GM18499 (cell line): ENCODE measurements at regions not wholly inside any gene's neighbourhood (a gene's known extent, or its start where the extent isn't known, plus 50 kb on each side); places are given as distances from the start of the nearest gene placed in this dataset.
"Not testable (repeated sequence)": the region's sequence is repeated elsewhere in the genome, so short reads cannot be mapped to it uniquely, and the experiment has no call there.

ENCODE experiments used
- ATAC-seq: cut with Tn5 transposase; IDR thresholded peaks from one replicate; pipeline ENCODE4 v1.9.1; 2021; ENCODE audit warnings: moderate number of reproducible peaks; ENCODE audit not compliant: insufficient read depth, unreplicated experiment

DNA sequence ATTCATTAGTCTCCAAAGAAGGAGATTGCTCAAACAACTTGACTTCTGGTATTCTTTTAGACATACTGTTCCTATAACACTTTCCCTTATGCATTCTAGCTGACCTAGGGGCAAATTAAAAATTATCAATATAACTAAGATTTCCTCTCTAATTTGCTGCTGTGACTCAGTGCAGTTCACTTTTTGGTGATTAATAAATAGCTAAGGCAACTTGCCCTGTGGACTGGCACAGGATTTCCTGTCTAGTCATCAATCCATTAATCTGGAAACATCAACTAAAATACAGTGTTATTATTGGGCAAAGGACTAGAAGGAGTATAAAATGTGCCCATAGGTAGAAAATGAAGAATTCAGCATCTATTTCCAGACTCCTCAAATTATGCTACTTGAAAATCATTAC, 83.5 kb upstream of the SERPINE2 start:
- ATAC-seq: no peak

GRCh38 chr2:224121406-224122067, 82.5 kb upstream of the SERPINE2 start:
- no peak for ATAC-seq

DNA sequence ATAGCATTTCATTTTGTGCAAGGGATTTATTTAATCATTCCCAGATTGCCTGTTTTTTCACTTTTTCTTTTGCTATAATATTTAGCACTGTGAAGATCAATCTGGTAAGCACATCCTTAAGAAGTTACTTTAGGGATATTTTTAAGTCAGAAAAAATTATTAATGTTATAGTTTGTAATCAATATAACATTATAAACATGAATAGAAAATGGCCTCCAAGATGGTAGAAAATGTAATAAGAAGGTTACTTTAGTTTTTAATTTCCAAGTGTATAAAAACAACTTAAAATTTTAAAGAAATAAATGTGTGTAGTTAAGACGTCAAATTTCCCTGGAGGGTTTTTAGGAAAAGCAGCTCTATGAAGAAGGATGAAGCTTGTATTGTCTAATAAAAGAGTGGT, 81.9 kb upstream of the SERPINE2 start:
- ATAC-seq: no peak

DNA sequence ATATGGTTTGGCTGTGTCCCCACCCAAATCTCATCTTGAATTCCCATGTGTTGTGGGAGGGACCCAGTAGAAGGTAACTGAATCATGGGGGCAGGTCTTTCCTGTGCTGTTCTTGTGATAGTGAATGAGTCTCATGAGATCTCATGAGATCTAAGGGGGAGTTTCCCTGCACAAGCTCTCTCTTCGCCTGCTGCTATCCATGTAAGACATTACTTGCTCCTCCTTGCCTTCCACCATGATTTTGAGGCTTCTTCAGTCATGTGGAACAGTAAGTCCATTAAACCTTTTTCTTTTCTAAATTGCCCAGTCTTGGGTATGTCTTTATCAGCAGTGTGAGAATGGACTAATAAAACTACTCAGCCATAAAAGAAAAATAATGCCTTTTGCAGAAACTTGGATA, 80.8 kb upstream of the SERPINE2 start:
- not testable (repeated sequence) for ATAC-seq

GRCh38 chr2:224114428-224114827, 75.3 kb upstream of the SERPINE2 start:
- no peak for ATAC-seq

GRCh38 chr2:224113930-224114329, 74.8 kb upstream of the SERPINE2 start:
- not testable (repeated sequence) for ATAC-seq

DNA sequence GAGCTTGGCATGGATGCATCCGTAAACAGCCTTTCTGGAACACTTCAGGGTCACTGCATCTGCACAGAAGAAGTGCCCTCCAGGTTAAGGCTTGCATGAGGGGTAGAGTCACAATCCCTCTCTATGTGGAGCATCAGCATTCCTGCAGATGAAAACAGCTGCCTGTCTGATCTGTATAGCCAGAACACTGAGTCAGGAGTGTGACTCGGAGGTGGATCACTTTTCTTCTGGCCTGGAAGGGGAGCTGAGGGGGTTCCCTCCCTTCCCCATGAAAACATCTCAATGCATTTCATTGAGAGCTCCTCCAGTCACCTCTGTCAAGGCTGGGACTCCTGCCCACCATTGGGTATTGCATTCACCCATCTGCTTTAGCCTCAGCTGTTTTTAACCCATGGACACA, 72.5 kb upstream of the SERPINE2 start:
- ATAC-seq: no peak

GRCh38 chr2:224110811-224111210, 71.7 kb upstream of the SERPINE2 start:
- ATAC-seq: no peak

GRCh38 chr2:224109751-224110150, 70.7 kb upstream of the SERPINE2 start:
- ATAC-seq: no peak

DNA sequence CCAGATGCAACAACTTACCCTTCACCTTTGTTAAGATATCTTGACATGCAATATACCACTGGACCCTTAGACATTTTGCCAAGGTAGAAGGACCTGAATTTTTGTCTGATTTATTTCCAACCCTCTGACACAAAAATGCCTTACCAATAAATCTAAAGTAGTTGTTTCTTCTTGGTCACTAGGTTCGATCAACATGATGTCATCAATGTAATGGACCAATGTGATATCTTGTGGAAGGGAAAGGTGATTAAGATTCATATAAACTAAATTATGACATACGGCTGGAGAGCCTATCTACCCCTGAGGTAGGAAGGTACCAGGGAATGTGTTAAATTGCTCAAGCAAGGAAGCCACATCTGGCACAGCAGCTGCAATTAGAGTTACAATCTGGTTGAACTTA, 67.7 kb upstream of the SERPINE2 start:
- no peak for ATAC-seq

GRCh38 chr2:224104668-224105386, 65.7 kb upstream of the SERPINE2 start:
- ATAC-seq: no peak

- ATAC-seq: no peak
Measured at GRCh38 chr2:224103651-224104050, 64.6 kb upstream of the SERPINE2 start.

- no peak for ATAC-seq
Measured at GRCh38 chr2:224102991-224103390, 63.9 kb upstream of the SERPINE2 start.

DNA sequence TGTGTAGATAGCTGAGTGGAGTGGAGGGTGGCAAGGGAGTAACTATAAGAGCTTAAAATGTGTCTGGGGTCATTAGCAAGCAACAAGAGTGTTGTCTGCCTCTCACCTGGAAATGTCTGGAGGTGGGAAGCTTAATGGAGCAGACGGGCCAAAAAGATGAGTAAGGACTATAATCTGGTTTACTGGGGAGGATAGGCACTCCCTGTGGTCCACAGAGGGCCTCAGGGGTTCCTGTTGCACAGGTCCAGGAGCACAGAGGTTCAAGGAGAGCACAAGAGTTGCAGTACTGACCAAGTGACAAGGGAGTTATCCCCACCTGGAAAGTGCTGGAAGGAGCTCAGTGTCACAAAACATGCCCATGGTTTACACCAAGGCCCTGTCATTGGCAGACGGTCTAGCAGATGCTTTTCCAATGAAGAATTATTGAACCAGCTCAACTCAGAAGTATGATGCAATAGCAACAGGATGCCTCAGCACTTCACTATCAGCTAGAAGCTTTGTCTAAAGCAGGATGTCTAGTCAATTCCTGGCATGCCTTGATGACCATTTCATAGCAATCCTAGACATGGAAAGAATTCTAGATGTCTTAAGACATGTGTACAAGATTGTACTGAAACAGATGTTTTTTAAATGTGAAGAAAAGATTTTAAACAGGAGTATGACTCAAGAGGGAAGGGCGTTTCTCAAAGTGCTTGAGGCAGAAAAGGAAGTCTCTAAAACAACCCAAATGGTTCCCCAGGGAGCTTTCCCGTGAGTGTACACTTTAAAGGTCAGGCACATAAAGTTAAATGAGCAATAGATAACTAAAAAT, 62.9 kb upstream of the SERPINE2 start:
- no peak for ATAC-seq

- ATAC-seq: no peak
Measured at GRCh38 chr2:224099861-224100643, 61.0 kb upstream of the SERPINE2 start.

DNA sequence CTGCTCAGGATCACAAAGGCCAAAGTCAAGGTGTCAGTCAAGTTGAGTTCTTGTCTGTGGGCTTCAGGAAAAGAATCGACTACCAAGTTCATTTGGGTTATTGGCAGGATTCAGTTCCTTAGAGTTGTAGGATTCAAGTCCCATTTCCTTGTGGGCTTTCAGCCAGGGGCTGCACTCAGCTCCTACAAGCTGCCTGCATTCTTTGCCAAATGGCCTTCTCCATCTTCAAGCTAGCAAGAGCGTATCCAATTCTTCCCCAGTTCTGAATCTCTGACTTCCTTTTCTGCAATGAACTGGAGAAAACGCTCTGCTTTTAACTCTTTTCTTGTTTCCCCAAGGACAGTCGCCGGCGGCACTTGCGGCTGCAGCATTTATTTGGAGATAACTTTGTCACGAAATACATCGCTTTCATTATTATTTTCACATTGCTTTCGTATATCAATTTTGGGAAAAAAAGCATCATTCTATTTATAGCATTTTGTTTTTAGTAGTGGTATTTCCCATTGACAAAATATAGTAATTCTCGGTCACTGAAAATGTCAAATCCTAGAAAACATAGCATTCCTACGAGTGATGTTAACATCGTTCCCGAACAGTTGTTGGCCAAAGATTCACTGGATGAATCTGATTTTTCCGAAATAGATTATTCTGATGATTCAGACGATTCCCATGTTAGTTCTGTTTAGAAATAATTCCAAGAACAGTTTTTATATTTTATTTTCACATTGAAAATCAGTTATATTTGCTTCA, 59.6 kb upstream of the SERPINE2 start:
- no peak for ATAC-seq

- ATAC-seq: no peak
Measured at GRCh38 chr2:224094413-224094812, 55.3 kb upstream of the SERPINE2 start.

DNA sequence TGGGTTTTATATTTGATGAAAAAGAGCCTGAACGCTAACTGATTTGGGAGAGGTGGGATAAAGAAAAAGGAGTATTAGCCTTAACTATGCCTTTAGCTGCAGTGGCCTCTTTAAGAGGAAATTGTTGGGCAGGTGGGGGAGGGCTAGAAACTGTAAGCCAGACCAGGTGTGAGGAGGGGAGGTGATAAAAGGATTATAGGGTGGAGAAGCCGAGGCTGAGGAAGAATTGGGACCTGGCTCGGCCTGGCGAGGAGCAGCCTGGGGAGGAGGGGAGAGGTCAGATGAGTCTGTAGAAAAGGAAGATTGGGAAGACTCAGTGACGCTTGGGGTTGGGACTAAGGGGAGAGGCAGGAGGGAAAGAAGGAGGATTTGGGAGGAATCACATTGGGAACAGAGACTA, 52.6 kb upstream of the SERPINE2 start:
- not testable (repeated sequence) for ATAC-seq

DNA sequence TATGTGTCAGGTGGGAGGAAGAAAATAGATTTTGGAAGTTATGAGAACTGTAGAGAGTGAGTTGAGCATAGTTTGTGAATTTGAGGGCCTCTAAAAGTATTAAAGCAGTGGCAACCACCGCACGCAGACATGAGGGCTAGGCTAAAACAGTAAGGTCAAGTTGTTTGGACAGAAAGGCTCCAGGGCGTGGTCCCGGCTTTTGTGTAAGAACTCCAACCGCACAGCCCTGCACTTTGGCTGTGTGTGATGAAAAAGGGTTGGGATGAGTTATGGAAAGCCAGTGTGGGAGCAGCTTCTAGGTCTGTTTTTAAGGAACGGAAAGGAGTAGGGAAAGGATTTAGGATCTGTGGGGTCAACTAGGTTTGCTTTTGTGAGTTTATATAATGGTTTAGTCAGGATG, 50.5 kb upstream of the SERPINE2 start:
- not testable (repeated sequence) for ATAC-seq
